A172 (cell line): ENCODE measurements at regions not wholly inside any gene's neighbourhood (a gene's known extent, or its start where the extent isn't known, plus 50 kb on each side); places are given as distances from the start of the nearest gene placed in this dataset.

Experiments
- DNase-seq: peaks from one replicate; pipeline ENCODE4 v3.0.0-alpha.2; 2015; ENCODE audit warnings: low spot score

DNA sequence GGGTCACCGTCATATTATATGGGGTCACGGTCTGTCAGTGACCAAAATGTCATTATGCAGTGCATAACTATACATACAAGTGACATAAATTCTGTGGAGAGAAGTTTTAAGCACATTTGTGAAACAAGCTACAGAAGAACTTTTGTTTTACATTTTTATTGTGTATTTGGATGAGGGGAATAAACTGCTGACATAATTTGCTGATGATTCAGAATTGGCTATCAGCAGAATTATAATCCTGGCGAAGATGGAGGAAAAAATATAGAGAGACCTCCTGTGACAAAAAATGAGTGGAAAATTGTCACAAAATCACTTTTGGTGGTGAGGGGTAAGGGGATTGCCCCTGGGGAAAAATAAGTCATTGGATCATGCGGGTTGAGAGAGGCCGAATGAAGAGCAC lies 116.3 kb upstream of the ANKRD55 start:
- DNase-seq, result no peak

DNA sequence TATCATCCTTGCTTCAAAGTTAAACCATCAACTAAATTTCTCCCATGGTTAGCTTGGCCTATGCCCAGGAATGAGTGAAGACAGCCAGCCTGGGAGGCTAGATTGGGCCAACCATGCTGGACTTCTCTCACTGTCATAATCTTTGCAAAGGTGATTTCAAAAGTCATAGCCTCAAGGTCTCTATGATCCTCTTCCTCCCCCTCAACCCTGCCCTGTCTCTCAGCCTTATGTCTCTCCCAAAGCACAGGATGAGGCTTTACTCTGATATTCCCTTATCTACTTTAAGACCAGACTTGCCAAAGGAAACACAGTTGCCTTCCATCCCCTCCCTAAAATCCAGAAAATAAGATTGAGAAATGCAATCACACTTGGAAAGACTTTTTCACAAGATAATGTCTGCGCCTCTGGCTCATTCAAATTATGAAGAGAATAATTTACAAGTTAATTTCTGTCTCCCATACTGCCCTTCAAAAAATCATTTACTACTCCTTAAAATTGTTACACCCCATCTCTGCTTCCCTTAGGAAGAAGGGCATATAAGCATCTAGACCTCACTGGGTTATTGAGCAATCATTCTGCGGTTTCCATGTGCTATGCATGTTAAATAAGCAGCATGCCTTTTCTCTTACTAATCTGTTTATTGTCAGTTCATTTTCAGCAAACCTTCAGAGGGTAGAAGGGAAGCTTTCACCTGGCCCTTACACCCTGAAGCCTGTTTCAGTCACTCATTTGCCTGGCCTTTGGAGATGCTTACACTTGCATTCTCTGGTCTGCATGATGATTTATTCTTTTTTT lies 113.8 kb upstream of the ANKRD55 start:
- DNase-seq, result peak; percentile 95

DNA sequence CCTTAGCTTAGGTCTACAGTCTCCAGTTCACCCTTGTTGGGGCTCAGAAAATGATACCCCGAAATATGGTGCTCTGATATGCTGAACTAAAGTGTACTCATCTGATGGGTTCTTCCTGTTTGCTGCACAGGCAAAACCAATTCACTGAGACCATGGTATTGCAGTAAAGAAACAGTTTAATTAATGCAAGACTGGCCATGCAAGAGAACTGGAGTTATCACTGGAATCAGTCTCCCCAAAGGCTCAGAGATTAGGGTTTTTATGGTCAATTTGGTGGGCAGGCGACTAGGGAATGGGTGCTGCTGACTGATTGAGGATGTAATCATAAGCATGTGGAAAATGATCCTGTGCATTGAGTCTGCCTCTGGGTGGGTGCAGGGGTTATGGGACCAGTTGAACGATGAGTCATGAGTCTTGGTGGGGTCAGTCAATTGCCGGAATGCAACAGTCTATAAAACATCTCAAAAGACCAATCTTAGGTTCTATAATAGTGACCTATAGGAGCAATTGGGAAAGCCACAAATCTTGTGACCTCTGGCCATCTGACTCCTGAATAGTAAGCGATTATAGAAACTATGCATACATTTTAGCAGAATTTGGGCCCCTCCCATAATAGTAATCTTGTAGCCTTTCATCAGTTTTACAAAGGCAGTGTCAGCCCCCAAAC lies 113.0 kb upstream of the ANKRD55 start:
- no peak for DNase-seq

DNA sequence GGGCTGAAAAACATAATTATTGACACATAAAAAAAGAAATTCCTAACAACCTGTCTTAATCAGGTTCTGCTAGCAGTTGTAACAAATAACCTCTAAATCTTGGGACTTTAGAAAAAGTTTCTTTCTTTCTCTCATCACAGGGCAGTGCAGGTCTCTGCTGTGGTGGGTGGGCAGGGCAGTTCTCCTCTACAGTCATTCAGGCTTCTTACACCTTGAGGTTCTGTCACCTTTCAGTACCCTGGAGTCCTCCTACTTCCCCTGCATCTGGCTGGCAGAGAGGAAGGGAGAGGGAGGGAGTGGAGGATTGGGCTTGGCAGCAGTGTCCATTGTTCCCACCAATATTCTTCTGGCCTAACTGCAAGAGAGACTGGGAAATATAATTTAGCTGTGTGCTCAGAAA lies 112.2 kb upstream of the ANKRD55 start:
- DNase-seq, result no peak

DNA sequence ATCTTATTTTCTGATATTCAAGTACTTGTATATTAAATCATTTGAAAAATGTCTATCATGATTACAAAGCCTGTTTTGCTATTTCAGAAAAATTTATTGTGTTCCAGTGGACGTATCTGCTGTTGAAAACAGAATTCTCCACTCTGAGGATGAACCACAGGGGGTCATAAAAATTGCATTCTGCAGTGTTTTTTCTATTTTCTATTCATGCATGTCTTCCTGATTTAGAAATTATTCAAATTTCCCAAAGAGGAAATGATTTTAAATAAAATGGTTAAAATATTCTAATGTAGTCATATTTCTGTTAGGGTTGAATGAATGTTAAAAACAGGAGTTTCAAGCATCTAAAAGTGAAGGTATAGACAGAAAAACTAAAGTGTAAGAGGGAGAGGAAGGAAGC lies 111.5 kb upstream of the ANKRD55 start:
- DNase-seq, result no peak

DNA sequence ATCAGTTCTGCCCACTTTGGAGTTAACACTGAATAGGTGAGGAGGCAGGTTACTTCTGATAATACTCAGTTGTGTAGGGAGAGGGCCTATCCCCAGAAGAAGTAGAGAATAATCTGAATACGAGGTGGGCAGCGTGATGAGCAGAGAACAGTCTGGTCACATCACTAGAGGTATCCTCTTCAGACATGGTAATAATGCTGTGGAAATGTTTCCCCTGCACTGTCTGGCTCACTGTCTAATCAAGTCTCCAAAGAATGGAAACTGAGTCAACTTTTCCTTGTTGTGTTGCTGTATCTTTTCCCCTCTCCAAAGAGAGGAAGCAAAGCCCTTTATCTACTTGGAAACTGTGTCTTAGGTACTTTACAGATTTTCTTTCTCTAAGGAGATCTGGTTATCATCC lies 110.9 kb upstream of the ANKRD55 start:
- DNase-seq, result no peak

DNA sequence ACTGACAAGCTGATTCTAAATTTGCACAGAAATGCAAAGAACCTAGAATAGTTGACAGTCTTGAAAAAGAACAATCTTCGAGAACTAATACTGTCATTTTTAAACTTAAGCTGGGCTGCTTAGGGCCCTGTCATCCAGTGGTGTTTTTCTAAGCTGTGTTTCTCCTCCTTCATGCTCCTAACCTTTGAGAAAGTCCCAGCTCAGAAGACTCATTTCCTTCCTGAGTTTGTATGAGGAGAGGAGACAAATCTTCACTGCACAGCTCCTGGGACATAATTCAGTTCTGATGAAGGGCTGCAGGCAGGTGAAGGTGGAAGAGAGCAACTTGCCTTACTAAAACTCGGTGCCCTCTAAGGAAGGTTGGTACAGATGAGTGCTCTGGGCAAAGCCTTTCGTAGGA lies 109.5 kb upstream of the ANKRD55 start:
- DNase-seq, result no peak

DNA sequence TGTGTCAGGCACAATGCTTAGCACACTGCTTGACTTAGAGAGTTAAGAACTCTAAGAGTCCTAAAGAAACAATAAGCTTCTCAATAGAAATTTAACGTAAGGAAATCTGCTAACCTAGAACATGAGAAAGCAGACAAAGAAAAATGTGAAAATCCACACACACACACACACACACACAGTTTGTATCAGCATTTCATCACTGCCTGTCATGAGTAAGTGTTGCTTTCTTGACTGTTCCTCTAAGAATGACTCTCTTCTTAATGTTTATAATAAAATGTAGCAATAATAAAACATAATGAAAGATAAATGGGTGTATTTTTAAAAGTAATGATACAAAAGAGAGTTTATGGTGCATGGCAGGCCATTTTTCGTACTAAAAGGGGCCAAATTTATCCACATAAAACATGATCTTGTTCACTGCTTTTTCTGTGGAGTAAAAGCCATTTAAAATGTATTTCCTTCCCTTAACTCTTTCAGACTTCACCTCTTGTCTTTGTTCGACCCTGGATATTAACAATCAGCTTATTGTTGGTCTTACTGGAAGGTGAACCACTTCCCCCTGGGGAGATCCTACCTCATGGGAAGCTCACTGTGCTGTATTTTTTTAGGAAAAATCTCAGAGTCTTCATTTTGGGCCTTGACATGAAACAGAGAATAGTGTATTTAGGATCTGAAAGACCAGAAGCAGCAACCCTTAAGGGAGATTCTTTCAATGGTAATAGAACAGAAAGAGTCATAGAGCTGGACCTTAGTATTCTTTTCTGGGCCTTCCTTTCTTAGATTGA lies 107.3 kb upstream of the ANKRD55 start:
- no peak for DNase-seq

DNA sequence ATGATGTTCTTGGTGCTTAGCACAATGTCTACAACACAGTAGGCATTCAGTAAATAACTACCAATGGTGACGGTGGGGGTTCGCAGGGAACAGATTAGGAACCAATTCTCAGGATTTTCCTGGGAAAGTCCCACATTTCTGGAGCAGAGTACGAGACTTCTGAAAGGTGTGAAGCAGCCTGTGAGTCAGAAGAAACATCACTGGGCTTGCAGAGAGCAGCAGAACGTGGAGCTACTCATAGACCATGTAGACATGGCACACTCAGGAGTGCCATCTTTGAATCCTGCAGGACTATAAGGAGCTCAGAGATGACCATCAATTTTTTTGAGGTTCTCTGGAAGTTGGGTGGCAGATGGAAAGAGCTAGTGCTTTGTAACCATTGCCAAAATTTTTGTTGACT lies 106.6 kb upstream of the ANKRD55 start:
- no peak for DNase-seq

DNA sequence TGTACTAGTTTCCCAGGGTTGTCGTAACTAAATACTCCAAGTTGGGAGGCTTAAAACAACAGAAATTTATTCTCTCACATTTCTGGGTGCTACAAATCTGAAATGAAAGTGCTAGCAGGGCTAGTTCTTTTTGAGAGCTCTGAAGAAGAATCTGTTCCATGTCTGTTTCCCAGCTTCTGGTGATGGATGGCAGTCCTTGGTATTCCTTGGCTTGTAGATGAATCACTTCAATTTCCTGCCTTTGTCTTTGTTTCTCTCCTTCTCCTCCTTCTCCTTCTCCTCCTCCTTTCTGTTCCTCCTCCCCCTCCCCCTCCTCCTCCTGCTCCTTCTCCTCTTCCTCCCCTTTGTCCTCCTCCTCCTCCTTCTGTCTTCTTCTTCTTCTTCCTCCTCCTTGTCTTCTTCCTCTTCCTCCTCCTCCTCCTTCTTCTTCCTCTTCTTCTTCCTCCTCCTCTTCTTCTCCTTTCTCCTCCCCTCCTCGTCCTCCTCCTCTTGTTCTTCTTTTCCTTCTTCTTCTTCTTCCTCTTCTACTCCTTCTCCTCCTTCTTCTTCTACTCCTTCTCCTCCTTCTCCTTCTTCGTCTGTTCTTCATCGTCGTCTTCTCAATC lies 104.7 kb upstream of the ANKRD55 start:
- no peak for DNase-seq

DNA sequence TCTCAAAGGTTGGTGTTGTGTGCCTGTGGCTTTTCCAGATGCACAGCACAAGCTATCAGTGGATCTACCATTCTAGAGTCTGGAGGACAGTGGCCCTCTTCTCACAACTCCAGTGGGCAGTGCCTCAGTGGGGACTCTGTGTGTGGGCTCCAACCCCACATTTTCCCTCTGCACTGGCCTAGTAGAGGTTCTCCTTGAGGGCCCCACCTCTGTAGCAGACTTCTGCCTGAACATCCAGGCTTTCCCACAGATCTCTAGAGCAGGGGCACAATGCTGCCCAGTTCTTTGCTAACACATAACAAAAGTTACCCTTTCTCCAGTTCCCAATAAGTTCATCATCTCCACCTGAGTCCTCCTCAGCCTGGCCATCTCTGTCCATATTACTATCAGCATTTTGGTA lies 102.1 kb upstream of the ANKRD55 start:
- DNase-seq, result no peak

DNA sequence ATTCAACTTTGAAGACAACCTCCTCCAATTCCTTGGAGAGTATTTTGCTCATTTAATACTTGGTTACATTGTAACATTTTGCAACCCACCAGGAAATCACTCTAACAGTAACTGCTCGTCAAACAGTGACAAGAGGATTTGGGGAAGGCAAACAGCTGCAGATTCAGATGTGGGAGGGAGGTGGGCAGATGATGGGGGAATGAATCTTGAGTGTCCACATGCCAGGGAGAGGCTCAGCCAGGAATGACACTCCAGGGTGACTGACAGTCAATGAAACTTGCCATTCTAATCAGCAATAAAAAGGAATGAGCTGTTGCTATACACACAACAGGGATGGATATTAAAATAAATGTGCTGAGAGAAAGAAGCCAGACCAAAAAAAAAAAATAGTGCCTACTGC lies 97.7 kb upstream of the ANKRD55 start:
- no peak for DNase-seq

DNA sequence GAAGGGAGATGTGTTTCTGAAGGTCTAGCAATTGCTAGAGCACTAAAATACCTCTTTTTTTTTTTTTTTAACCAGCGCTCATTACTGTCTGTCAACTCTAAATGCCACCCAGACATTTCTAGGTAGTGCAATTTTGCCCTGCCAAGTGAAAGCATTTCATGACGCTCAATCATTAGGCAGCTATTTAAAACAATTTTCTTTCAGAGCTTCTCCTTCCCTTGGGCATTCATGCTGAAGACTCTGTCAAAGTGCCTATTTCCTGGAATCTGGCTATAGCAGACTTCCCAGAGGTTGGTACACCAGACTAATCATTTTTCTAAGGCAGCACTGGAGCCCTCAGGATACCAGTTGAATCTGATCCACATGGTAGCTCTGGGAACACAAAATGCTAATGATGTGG lies 97.0 kb upstream of the ANKRD55 start:
- DNase-seq, result no peak

DNA sequence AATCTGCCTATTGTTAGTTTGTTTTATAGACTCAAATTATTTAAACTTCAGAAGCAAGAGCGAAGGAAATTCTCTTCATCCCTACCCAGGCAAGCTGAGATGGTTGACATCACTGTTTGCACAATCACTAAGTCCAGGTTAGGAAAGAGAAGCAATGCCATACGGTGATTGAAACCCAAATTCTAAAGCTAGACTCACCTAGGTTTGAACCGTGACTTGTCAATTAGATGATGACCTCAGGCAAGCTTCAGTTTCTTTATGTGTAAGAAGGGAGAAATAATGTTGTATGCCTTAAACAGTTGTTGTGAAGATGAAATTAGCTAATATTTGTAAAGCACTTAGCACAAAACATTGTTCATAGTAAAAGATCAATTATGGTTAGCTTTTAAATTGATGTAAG lies 96.5 kb upstream of the ANKRD55 start:
- no peak for DNase-seq

DNA sequence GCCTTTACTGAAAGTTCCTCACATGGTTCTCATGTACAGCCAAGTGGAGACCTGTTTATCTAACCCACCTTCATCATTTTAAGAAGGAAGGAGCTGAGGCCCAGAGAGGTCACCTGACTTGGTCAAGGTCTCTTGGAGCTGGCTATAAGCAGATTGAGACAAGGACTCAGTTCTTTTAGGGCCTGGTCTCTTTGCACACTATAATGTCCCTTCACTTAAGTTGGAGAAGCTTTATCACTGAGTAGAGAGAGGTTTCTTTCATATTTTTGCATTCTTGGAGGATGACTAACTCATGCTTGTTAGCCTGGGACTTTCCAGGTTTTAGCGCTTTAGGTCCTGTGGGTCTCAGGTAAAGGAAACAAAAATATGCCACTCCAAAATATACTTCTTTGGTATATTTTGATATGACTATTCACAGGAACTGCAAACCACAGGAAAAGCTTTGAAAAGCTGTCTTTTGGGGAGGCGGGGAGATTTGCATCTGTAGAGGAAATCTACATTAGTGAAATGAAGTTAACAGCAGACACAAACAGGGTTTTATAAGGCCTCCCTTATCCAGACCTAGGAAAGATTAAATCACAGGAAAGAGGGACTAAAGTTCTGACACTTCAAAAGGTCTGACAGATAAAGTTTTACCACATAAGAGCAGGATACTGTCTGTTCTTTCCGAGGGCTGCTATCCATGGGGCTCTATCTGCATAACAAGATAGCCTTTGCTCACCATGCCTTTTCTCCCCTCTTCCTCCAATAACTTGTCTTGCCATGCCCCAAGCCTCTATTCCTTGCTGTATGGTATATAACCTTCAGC lies 95.8 kb upstream of the ANKRD55 start:
- peak; percentile 86 for DNase-seq

DNA sequence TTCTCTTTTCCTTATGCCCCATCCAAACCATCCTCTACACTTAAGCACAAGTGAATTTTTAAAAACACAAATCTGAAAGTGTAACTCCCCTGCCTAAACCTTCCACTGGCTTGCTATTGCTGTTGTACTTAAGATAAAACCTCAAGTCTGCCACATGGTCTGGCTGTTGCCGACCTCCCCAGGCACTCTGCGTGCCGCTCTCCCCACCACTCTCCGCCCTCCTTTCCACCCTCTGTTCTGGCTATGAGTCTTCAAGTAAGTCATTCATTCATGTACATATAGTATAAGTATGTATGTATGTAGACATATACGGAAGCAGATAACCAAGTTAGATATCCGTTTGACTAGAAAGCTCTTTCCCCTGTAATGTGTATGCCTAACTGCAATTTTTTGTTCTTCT lies 94.7 kb upstream of the ANKRD55 start:
- no peak for DNase-seq

DNA sequence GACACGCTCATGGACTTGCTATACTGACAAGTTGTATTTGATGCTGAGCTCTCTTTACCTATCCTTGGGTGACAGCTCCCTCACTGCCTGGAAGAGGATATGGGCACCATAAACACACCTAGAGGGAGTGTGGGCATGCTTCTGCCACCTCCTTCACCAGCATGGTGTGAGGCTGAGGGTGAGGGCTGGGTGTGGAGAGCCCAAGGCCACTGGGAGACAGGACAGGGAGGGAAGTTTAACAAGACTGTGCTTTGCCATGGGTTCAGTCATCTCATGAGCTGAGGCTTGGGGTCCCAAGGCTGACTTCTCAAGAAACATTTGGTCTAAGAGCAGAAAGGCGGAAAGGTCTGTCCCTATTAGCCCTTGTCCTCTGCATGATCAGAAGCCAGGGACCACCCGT lies 93.6 kb upstream of the ANKRD55 start:
- no peak for DNase-seq

DNA sequence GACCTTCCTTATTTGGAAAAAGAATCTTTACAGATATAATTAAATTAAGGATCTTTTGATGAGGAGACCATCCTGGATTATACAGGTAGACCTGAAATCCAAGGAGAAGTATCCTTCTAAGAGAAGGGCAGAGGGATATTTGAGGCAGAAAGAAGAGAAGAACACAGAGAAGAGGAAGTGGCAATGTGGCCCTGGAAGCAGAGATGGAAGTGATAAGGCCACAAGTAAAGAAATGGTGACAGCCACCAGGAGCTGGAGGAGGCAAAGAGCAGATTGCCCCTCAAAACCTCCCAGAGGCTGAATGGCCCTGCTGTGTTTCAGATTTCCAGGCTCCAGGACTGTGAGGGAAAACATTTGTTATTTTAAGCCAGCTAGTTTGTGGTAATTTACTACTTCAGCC lies 93.0 kb upstream of the ANKRD55 start:
- DNase-seq, result no peak

DNA sequence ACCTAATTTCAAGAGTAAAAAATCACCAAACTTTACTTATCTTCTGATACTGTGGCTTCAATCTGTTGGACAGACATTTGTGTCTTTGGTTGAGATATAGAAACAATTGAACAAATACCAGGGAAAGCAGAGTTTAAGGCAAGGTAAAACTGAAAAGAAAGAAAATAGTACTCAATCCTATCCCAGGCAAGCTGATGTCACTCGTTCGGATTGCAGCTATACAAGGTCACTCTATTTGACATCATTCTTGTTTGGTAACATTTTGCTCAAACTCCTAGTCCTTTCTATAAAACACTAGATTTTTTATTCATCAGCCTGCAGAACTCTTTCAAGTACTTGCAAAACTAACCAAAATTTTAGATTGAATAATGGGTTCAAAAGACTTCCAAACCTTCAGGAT lies 91.9 kb upstream of the ANKRD55 start:
- DNase-seq, result no peak

DNA sequence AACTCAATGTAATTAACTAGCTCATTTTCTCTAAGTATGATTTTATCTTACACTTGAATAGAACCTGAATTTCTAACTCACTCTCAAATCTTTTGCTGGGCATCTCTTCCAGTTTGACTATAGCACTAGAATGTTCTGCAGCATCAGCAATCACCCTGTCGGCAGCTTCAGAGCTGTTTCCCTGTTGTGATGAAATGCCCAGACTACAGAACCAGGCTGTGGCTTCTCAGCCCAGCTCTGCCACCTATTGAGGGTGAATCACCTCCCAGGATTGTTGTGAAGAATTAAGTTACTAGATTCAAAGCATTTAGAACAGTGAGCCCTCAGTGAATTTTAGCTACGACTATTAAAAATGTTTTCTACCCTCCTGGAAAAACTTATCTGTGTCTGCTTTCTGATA lies 90.4 kb upstream of the ANKRD55 start:
- peak; percentile 82 for DNase-seq

DNA sequence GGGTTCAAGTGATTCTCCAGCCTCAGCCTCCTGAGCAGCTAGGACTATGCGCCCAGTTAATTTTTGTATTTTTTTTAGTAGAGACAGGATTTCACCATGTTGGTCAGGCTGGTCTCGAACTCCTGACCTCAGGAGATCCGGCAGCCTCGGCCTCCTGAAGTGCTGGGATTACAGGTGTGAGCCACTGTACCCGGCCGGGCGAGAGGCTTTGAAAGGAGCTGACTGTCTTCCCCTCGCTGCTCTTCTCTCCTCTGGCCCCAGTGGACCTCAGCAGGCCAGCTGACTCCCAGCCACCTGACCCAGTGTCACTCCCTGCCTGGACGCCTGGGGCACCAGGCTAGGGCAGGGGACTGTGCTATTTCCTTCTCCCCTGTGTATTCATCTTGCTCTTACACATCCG lies 89.5 kb upstream of the ANKRD55 start:
- no peak for DNase-seq
